Coronary artery (tissue), 2 donors: ENCODE measurements at regions not wholly inside any gene's neighbourhood (a gene's known extent, or its start where the extent isn't known, plus 50 kb on each side); places are given as distances from the start of the nearest gene placed in this dataset.

Experiments
- DNase-seq: peaks from one replicate; pipeline ENCODE4 v3.0.0-alpha.2; 2017; ENCODE audit warnings: low spot score
- H3K27ac ChIP-seq, 2 donors: fragments of 200-600 bp; sonication (generic); one replicate each; pipeline ENCODE4 v1.5.1; 2016 to 2019
- H3K4me3 ChIP-seq: fragments of 200-600 bp; sonication (generic); 2 replicates; pipeline ENCODE4 v1.5.1; 2016; ENCODE audit warnings: mild to moderate bottlenecking, moderate library complexity
- TF ChIP-seq, protein P1 (sequence below): fragments of 200-600 bp; sonication (generic); IDR thresholded peaks from one replicate; pipeline ENCODE4 v1.5.1; 2019; ENCODE audit warnings: antibody characterized with exemption

DNA sequence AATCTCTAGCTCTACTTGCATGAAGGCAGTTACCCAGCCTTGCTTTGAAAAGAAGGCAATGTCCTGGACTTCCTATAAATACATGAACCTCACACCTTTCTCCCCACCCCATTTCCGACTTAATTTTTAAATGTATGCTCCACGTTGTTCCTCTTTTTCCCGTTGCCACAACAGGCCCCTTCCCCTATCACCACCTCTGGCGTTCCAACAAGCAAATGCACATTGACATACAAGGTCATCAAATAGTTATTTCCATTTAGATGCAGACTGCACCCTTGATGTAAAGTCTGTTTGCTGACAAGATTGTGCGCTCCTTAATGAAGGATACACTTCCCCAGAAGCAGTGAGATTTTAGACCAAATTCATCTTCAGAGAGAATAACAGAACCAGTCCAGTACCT is 260.7 kb upstream of the UMPS start:
- TF ChIP-seq, protein P1, sequence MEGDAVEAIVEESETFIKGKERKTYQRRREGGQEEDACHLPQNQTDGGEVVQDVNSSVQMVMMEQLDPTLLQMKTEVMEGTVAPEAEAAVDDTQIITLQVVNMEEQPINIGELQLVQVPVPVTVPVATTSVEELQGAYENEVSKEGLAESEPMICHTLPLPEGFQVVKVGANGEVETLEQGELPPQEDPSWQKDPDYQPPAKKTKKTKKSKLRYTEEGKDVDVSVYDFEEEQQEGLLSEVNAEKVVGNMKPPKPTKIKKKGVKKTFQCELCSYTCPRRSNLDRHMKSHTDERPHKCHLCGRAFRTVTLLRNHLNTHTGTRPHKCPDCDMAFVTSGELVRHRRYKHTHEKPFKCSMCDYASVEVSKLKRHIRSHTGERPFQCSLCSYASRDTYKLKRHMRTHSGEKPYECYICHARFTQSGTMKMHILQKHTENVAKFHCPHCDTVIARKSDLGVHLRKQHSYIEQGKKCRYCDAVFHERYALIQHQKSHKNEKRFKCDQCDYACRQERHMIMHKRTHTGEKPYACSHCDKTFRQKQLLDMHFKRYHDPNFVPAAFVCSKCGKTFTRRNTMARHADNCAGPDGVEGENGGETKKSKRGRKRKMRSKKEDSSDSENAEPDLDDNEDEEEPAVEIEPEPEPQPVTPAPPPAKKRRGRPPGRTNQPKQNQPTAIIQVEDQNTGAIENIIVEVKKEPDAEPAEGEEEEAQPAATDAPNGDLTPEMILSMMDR: no peak
- no peak for DNase-seq
- Histone ChIP-seq H3K27ac (no peak overlapping the region), H3K4me3 (no peak overlapping the region)

DNA sequence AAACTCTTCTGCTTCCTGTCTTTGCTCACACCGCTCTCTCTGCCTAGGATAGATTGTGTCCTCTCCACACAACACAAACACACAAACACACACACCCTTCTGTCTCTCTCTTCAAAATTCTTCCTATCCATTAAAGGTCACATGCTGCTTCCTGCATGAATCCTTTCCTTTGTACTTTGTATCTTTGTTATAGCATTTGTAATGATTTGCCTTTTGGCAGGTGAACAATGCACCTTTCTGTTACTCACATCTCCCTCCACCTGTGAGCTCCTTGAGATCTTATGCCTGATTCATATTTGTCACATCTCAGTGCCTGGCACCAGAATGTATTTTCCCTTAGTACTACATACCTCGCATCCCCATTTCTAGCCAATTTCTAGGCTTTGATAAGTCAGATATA is 251.4 kb upstream of the UMPS start:
- DNase-seq: no peak
- TF ChIP-seq, protein P1: no peak
- Histone ChIP-seq H3K27ac (no peak overlapping the region), H3K4me3 (no peak overlapping the region)

DNA sequence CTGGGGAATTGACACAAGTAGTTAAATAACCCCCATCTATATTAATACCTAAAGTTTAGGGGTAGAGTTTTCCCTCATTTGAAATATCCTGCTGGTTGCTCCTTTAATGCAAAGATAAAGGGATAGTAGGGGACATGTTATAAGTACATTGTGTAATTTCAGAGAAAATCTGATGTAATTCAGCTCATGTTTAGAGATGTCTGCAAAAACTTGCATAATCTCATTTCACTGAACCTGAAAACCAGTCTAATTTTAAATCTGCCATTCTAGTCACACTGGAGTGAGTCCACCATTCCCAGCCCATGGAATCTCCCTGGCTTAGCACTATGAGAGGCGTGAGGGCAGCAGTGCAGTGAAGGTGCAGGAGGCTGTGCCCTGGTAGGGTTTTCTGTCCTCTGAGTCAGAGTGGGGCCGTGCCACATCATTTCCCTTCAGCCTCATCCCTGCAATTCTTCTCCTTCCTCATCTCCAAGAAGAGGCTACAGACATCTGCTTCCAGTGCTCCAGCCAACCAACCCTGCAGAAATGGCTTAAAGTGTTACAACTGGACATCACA is 246.3 kb upstream of the UMPS start:
- TF ChIP-seq, protein P1: no peak
- Histone ChIP-seq H3K27ac (no peak overlapping the region), H3K4me3 (no peak overlapping the region)
- no peak for DNase-seq

DNA sequence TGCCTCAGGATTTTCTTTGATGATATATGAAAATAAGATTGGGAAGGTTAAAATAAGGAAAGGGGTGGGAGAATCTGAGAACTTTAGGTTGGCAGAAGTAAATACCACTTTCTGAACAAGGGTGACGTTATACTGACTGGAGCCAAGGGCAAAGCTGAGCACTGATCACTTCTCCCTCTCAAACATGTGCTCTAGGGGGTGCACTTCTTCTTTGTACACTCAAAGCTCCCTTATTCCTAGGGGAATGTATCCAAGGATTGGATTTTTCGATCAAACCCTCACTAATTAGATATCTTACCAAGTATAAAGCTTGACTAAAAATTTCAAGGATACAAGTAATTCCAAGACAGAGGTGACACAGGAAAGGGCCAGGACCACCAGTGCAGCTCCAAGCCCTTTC is 243.9 kb upstream of the UMPS start:
- no peak for DNase-seq
- TF ChIP-seq, protein P1: no peak
- Histone ChIP-seq H3K4me3 (no peak overlapping the region), H3K27ac (no peak overlapping the region)

DNA sequence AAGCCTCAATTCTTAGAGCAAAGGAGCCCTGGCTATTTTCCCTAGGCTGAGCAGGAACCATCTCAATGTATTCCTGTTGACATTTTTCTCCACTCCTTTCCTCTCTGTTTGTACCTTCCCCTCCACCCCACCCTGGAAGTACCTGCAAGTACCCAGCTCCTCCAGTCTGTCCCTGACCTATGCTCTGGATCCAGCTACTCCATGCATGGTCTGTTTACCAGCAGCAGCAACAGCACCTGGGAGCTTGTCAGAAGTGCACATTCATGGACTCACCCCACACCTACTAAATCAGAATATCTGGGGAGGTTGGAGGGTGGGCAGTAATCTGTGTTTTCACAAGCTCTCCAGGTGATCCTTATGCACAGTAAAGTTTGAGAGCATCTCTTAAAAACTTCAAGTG is 240.7 kb upstream of the UMPS start:
- Histone ChIP-seq H3K4me3 (no peak overlapping the region), H3K27ac (no peak overlapping the region)
- TF ChIP-seq, protein P1: no peak
- no peak for DNase-seq

DNA sequence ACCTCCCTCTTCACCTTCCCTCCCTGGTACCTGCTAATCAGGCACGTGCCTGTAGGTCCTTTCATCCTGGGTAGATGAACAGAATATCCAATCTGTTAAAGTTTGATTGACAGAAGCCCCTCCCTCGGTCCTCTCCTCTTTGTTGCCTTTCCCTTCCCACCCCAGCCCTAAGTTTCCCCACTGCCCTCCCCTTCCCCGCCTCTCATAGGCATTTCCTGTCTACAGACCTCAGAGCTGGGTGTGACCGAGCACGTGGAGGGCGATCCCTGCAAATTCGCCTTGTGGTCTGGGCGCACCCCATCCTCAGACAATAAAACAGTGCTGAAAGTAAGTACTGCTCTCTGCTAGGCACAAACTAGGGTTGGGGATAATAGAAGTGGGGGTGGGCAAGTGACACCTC is 239.2 kb upstream of the UMPS start:
- no peak overlapping the region for H3K27ac ChIP-seq
- TF ChIP-seq, protein P1: no peak
- DNase-seq: no peak

DNA sequence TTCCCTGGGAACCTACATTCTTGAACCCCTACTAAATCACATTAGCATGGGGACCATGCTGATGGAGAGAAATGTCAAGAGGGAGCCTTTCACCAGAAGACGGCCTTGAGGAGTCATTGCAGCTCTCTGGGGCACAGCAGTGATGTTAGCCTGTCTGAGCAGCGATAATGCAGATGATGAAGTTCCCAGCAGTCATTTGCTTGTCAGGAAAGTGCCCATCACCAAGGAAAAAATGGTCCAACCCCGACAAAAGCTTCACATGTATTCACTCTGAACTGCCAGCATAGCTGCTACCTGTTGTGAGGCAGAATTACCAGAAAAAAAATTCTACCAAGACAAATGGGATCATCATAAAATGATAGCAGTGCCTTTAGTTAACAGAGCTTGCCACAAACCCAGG is 238.4 kb upstream of the UMPS start:
- TF ChIP-seq, protein P1: no peak
- DNase-seq: no peak
- no peak overlapping the region for H3K4me3 ChIP-seq
- no peak overlapping the region for H3K27ac ChIP-seq

More for the DNA sequence above, 239.2 kb upstream of the UMPS start:
- H3K4me3 ChIP-seq: no peak overlapping the region
